Caco-2 (cell line): ENCODE measurements at regions not wholly inside any gene's neighbourhood (a gene's known extent, or its start where the extent isn't known, plus 50 kb on each side); places are given as distances from the start of the nearest gene placed in this dataset.

Experiments
- BruUV-seq: library from RNA; stranded (reverse); fragments of 400-500 nt; replicated peaks from 2 replicates; lab custom pipeline; 2021; lab: Mats Ljungman, UMichigan
- CTCF ChIA-PET: fragments of 300-600 bp; sonication (Branson Sonifier 250); formaldehyde crosslinking; loops from one replicate; lab custom pipeline; 2022; ENCODE audit warnings: antibody characterized with exemption; lab: Charles Lee
- POLR2A ChIA-PET: fragments of 300-600 bp; sonication (Branson Sonifier 250); formaldehyde crosslinking; loops from one replicate; lab custom pipeline; 2022; ENCODE audit warnings: antibody characterized with exemption; lab: Charles Lee
- DNase-seq, 2 experiments: peaks; one replicate each; pipeline versions ENCODE4 v3.0.0 to v3.0.0-alpha.2; 2020 to 2022
- H3K27me3 ChIP-seq: replicated peaks from 2 replicates; pipeline ENCODE4 v1.6.0; 2011; ENCODE audit warnings: low read length; ENCODE audit not compliant: control insufficient read depth, insufficient read depth
- H3K36me3 ChIP-seq: 2 replicates; pipeline ENCODE4 v1.5.1; 2011; ENCODE audit warnings: low read length; ENCODE audit not compliant: control insufficient read depth, insufficient read depth
- H3K4me1 ChIP-seq: fragments of 250-450 bp; sonication (Bioruptor Pico); 2 replicates; pipeline ENCODE4 v1.5.1; 2020; ENCODE audit warnings: mild to moderate bottlenecking
- H3K4me3 ChIP-seq: 2 replicates; pipeline ENCODE4 v1.5.1; 2011; ENCODE audit warnings: low read depth, mild to moderate bottlenecking, control low read depth, low read length
- H3K9me3 ChIP-seq: fragments of 250-450 bp; sonication (Bioruptor Pico); 2 replicates; pipeline ENCODE4 v1.5.1; 2020; ENCODE audit warnings: mild to moderate bottlenecking, moderate library complexity
- H3K27ac Mint-ChIP-seq: one replicate; pipeline ENCODE4 v1.8.0; 2022; ENCODE audit warnings: mixed read lengths; ENCODE audit not compliant: unreplicated experiment
- H3K27me3 Mint-ChIP-seq: one replicate; pipeline ENCODE4 v1.8.0; 2022; ENCODE audit warnings: mixed read lengths; ENCODE audit not compliant: insufficient read depth, unreplicated experiment
- H3K36me3 Mint-ChIP-seq: one replicate; pipeline ENCODE4 v1.8.0; 2022; ENCODE audit warnings: mild to moderate bottlenecking, mixed read lengths; ENCODE audit not compliant: insufficient read depth, unreplicated experiment
- H3K4me1 Mint-ChIP-seq: one replicate; pipeline ENCODE4 v1.8.0; 2022; ENCODE audit warnings: low read depth, mixed read lengths; ENCODE audit not compliant: unreplicated experiment
- H3K4me3 Mint-ChIP-seq: one replicate; pipeline ENCODE4 v1.8.0; 2022; ENCODE audit warnings: mild to moderate bottlenecking, moderate library complexity, mixed read lengths; ENCODE audit not compliant: unreplicated experiment
- H3K9me3 Mint-ChIP-seq: one replicate; pipeline ENCODE4 v1.8.0; 2022; ENCODE audit warnings: mixed read lengths; ENCODE audit not compliant: unreplicated experiment
- intact Hi-C: fragments of 100-400 bp; cut with micrococcal nuclease; formaldehyde crosslinking; loops from one replicate; pipeline ENCODE4 v1.10.0; 2022; ENCODE audit not compliant: unreplicated experiment
- TF ChIP-seq, protein P1 (sequence below), 2 experiments: fragments of 200-600 bp in 1 of 2; IDR thresholded peaks; 1 replicate in 1 of 2; 2 replicates in 1 of 2; pipeline versions ENCODE4 v1.5.1 to v1.8.0; 2011 to 2022; ENCODE audit warnings: antibody characterized with exemption in 1 of 2, control low read depth in 1 of 2, inconsistent platforms in 1 of 2, low read depth in 1 of 2, low read length in 1 of 2, mild to moderate bottlenecking in 1 of 2, moderate library complexity in 1 of 2; ENCODE audit not compliant: insufficient read depth in 1 of 2, severe bottlenecking in 1 of 2, unreplicated experiment in 1 of 2

DNA sequence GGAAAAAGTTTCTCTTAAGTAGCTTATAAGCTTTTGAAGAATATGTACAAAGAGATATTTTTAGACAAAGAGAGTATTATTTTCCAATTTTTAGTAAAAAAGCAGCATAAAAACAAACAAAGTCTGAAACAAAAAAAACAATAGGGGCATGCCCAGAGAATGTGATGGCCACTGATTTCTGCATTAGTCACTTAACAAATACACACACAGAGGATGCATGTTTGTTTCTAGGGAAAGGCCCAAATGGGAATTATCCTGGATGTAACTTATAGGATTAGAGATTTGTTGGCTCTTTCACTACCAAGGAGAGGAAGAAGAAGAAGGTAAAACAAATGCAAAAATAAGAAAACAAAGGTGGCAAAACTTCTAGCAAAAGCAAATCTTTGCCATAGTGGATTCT is 95.9 kb upstream of the SCOC start:
- Histone ChIP-seq H3K9me3 (no peaks in the 10 kb centered on the region), H3K36me3 (no peaks in the 10 kb centered on the region), H3K4me3 (no peak overlapping the region), H3K4me1 (no peaks in the 10 kb centered on the region), H3K27me3 (no peaks in the 10 kb centered on the region)
- Mint-ChIP-seq H3K4me1 (no peaks in the 10 kb centered on the region), H3K27ac (no peak overlapping the region), H3K27me3 (no peaks in the 10 kb centered on the region), H3K4me3 (no peak overlapping the region), H3K9me3 (no peaks in the 10 kb centered on the region), H3K36me3 (no peaks in the 10 kb centered on the region)
- intact Hi-C loops = no loop called here
- CTCF ChIA-PET = no interaction called here
- DNase-seq = no peak
- BruUV-seq = no TSS peak
- TF ChIP-seq, protein P1, sequence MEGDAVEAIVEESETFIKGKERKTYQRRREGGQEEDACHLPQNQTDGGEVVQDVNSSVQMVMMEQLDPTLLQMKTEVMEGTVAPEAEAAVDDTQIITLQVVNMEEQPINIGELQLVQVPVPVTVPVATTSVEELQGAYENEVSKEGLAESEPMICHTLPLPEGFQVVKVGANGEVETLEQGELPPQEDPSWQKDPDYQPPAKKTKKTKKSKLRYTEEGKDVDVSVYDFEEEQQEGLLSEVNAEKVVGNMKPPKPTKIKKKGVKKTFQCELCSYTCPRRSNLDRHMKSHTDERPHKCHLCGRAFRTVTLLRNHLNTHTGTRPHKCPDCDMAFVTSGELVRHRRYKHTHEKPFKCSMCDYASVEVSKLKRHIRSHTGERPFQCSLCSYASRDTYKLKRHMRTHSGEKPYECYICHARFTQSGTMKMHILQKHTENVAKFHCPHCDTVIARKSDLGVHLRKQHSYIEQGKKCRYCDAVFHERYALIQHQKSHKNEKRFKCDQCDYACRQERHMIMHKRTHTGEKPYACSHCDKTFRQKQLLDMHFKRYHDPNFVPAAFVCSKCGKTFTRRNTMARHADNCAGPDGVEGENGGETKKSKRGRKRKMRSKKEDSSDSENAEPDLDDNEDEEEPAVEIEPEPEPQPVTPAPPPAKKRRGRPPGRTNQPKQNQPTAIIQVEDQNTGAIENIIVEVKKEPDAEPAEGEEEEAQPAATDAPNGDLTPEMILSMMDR (IDR thresholded peaks at IDR 0.05; ENCODE audit: insufficient read depth in 1 of 2, low read depth in 1 of 2, low read length in 1 of 2, severe bottlenecking in 1 of 2, unreplicated experiment in 1 of 2) = no peak
- POLR2A ChIA-PET = no interaction called here

DNA sequence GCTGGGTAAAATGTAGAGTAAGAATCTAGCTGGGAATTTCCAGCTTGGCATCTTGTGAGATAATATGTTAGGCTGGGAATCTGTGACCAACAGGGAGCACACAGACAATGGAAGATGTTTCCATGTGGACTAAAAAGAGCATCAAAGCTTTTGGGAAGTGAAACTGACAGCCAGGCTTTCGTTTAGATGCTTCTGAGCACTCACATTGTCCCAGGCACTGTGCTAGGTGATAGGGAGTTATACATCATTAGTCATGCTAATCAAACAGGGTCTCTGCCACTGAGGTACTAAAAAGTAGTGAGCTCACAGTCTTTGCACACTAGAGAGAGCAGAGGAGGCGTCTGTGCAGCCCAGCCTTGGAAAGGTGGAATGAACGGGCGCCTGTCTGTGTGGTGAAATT is 101.9 kb upstream of the SCOC start:
- intact Hi-C loops = no loop called here
- no peaks in the 10 kb centered on the region for H3K36me3 ChIP-seq
- no peak overlapping the region for H3K4me3 ChIP-seq
- no TSS peak for BruUV-seq
- H3K4me3 Mint-ChIP-seq = no peak overlapping the region
- DNase-seq = no peak
- no peak overlapping the region for H3K27ac Mint-ChIP-seq
- TF ChIP-seq, protein P1 (IDR thresholded peaks at IDR 0.05; ENCODE audit: insufficient read depth in 1 of 2, low read depth in 1 of 2, low read length in 1 of 2, severe bottlenecking in 1 of 2, unreplicated experiment in 1 of 2) = no peak
- ChIA-PET CTCF (no interaction called here), POLR2A (no interaction called here)
- no peaks in the 10 kb centered on the region for H3K9me3 Mint-ChIP-seq
- no peaks in the 10 kb centered on the region for H3K27me3 ChIP-seq
- no peaks in the 10 kb centered on the region for H3K4me1 Mint-ChIP-seq
- no peaks in the 10 kb centered on the region for H3K9me3 ChIP-seq
- H3K4me1 ChIP-seq = no peaks in the 10 kb centered on the region
- H3K27me3 Mint-ChIP-seq = no peaks in the 10 kb centered on the region
- no peaks in the 10 kb centered on the region for H3K36me3 Mint-ChIP-seq

DNA sequence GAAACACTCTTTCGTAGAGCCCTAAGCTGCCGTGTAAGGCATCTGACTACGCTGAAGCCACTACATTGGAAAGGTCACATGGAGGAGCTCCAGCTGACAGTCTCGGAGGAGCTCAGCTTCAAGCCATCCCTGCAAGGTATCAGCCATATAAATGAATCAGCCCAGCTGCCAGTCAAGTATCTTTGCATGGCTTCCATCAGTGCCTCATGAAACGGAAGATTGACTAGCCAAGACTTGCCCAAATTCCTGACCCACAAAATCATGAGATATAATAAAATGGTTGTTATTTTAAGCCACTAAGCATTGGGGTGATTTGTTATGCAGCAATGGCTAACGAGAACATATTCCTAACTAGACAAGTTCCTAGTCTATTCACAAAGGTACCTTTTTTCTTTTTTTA is 104.1 kb upstream of the SCOC start:
- H3K4me1 ChIP-seq = no peaks in the 10 kb centered on the region
- BruUV-seq = no TSS peak
- no peaks in the 10 kb centered on the region for H3K27me3 ChIP-seq
- ChIA-PET CTCF (no interaction called here), POLR2A (no interaction called here)
- no peak overlapping the region for H3K4me3 Mint-ChIP-seq
- H3K4me1 Mint-ChIP-seq = no peaks in the 10 kb centered on the region
- TF ChIP-seq, protein P1 (IDR thresholded peaks at IDR 0.05; ENCODE audit: insufficient read depth in 1 of 2, low read depth in 1 of 2, low read length in 1 of 2, severe bottlenecking in 1 of 2, unreplicated experiment in 1 of 2) = no peak
- H3K27ac Mint-ChIP-seq = no peak overlapping the region
- no peaks in the 10 kb centered on the region for H3K36me3 Mint-ChIP-seq
- intact Hi-C loops = no loop called here
- H3K36me3 ChIP-seq = no peaks in the 10 kb centered on the region
- no peaks in the 10 kb centered on the region for H3K9me3 Mint-ChIP-seq
- no peaks in the 10 kb centered on the region for H3K27me3 Mint-ChIP-seq
- H3K4me3 ChIP-seq = no peak overlapping the region
- DNase-seq = no peak
- H3K9me3 ChIP-seq = no peaks in the 10 kb centered on the region
